NCI-H524 treated with DMSO at 0.1 percent for 48 hours (cell line): ENCODE measurements at regions not wholly inside any gene's neighbourhood (a gene's known extent, or its start where the extent isn't known, plus 50 kb on each side); places are given as distances from the start of the nearest gene placed in this dataset.
A peak's percentile ranks its signal among the peaks of the same experiment; 100 is the strongest.

ENCODE experiments used
- DNase-seq: peaks from one replicate; lab custom pipeline; 2025; lab: John Stamatoyannopoulos, UW

- no peak for DNase-seq
Observed at GRCh38 chr9:26394025-26394424, 498.6 kb downstream of the CAAP1 start.

- DNase-seq, result no peak
Observed at GRCh38 chr9:26392639-26393038, 500.0 kb downstream of the CAAP1 start.

- no peak for DNase-seq
Observed at GRCh38 chr9:26391036-26391435, 501.6 kb downstream of the CAAP1 start.

GRCh38 chr9:26375448-26375847 lies 517.2 kb downstream of the CAAP1 start:
- DNase-seq, result no peak

- no peak for DNase-seq
Observed at GRCh38 chr9:26373616-26374015, 519.0 kb downstream of the CAAP1 start.

GRCh38 chr9:26371236-26371635 lies 521.4 kb downstream of the CAAP1 start:
- no peak for DNase-seq

GRCh38 chr9:26369093-26369492 lies 523.5 kb downstream of the CAAP1 start:
- DNase-seq, result no peak

- no peak for DNase-seq
Observed at GRCh38 chr9:26368241-26368640, 524.4 kb downstream of the CAAP1 start.

GRCh38 chr9:26361010-26361409 lies 531.6 kb downstream of the CAAP1 start:
- no peak for DNase-seq

- DNase-seq, result no peak
Observed at GRCh38 chr9:26358836-26359235, 533.8 kb downstream of the CAAP1 start.

- DNase-seq, result peak; percentile 13
Observed at GRCh38 chr9:26357803-26358344, 534.7 kb downstream of the CAAP1 start.

GRCh38 chr9:26356491-26356890 lies 536.1 kb downstream of the CAAP1 start:
- DNase-seq, result no peak

GRCh38 chr9:26346942-26347477 lies 545.6 kb downstream of the CAAP1 start:
- DNase-seq, result no peak

- no peak for DNase-seq
Observed at GRCh38 chr9:26341545-26341944, 551.1 kb downstream of the CAAP1 start.

- DNase-seq, result no peak
Observed at GRCh38 chr9:26339796-26340195, 552.8 kb downstream of the CAAP1 start.

- DNase-seq, result no peak
Observed at GRCh38 chr9:26335116-26335515, 557.5 kb downstream of the CAAP1 start.

- no peak for DNase-seq
Observed at GRCh38 chr9:26334706-26335105, 557.9 kb downstream of the CAAP1 start.

GRCh38 chr9:26331223-26331622 lies 561.4 kb downstream of the CAAP1 start:
- DNase-seq, result no peak

GRCh38 chr9:26329974-26330373 lies 562.6 kb downstream of the CAAP1 start:
- DNase-seq, result no peak

GRCh38 chr9:26326563-26326962 lies 566.0 kb downstream of the CAAP1 start:
- no peak for DNase-seq

- no peak for DNase-seq
Observed at GRCh38 chr9:26325444-26325829, 567.2 kb downstream of the CAAP1 start.

GRCh38 chr9:26324786-26325443 lies 567.7 kb downstream of the CAAP1 start:
- DNase-seq, result no peak

GRCh38 chr9:26321935-26322334 lies 570.7 kb downstream of the CAAP1 start:
- no peak for DNase-seq

- no peak for DNase-seq
Observed at GRCh38 chr9:26319859-26320258, 572.7 kb downstream of the CAAP1 start.
